Keratinocyte (primary cell): ENCODE measurements at regions not wholly inside any gene's neighbourhood (a gene's known extent, or its start where the extent isn't known, plus 50 kb on each side); places are given as distances from the start of the nearest gene placed in this dataset.

Experiments used
- DNase-seq: peaks from one replicate; pipeline ENCODE4 v3.0.0-alpha.2; 2011; ENCODE audit warnings: low read depth, missing footprints, low spot score
- FAIRE-seq: peaks from 2 replicates; lab custom pipeline; 2011; peaks lifted over from hg19 to GRCh38; lab: Jason Lieb, UNC
- H2AFZ ChIP-seq: 2 replicates; pipeline ENCODE4 v1.6.0; 2012; ENCODE audit warnings: low read length, control low read depth, inconsistent platforms; ENCODE audit not compliant: control insufficient read depth
- H3K27ac ChIP-seq: 2 replicates; pipeline ENCODE4 v1.5.1; 2011; ENCODE audit warnings: low read length; ENCODE audit not compliant: control insufficient read depth, insufficient read depth
- H3K27me3 ChIP-seq: 3 replicates; pipeline ENCODE4 v1.6.0; 2011; ENCODE audit warnings: low read length; ENCODE audit not compliant: control insufficient read depth, insufficient read depth; ENCODE audit errors: extremely low read depth
- H3K36me3 ChIP-seq, 2 experiments: 2 replicates in 1 of 2; 3 replicates in 1 of 2; pipeline ENCODE4 v1.5.1; 2011; ENCODE audit warnings: low read length in 2 of 2, mild to moderate bottlenecking in 1 of 2; ENCODE audit not compliant: control insufficient read depth in 2 of 2, insufficient read depth in 2 of 2; ENCODE audit errors: extremely low read depth in 1 of 2
- H3K4me1 ChIP-seq: 3 replicates; pipeline ENCODE4 v1.5.1; 2011; ENCODE audit warnings: low read length; ENCODE audit not compliant: control insufficient read depth, insufficient read depth; ENCODE audit errors: extremely low read depth
- H3K4me2 ChIP-seq: 3 replicates; pipeline ENCODE4 v1.6.0; 2011; ENCODE audit warnings: low read depth, low read length; ENCODE audit not compliant: control insufficient read depth, insufficient read depth; ENCODE audit errors: extremely low read depth
- H3K4me3 ChIP-seq, 3 experiments: fragments of 200-600 bp in 1 of 3; sonication (generic) in 1 of 3; 2 replicates in 2 of 3; 3 replicates in 1 of 3; pipeline ENCODE4 v1.5.1; 2011 to 2016; ENCODE audit warnings: low read length in 3 of 3, mild to moderate bottlenecking in 3 of 3, control low read depth in 2 of 3, inconsistent platforms in 1 of 3, low read depth in 1 of 3, mixed read lengths in 1 of 3, mixed run types in 1 of 3, moderate library complexity in 1 of 3; ENCODE audit not compliant: control insufficient read depth in 2 of 3, insufficient read depth in 2 of 3; ENCODE audit errors: extremely low read depth in 1 of 3
- H3K79me2 ChIP-seq: 2 replicates; pipeline ENCODE4 v1.6.0; 2012; ENCODE audit warnings: low read length; ENCODE audit not compliant: control insufficient read depth, insufficient read depth
- H3K9ac ChIP-seq: 3 replicates; pipeline ENCODE4 v1.6.0; 2011; ENCODE audit warnings: low read length; ENCODE audit not compliant: control insufficient read depth, insufficient read depth; ENCODE audit errors: extremely low read depth
- H3K9me1 ChIP-seq: 3 replicates; pipeline ENCODE4 v1.6.0; 2011; ENCODE audit warnings: low read length; ENCODE audit not compliant: control insufficient read depth, insufficient read depth; ENCODE audit errors: extremely low read depth
- H3K9me3 ChIP-seq: 2 replicates; pipeline ENCODE4 v1.5.1; 2012; ENCODE audit warnings: low read depth, low read length; ENCODE audit not compliant: control insufficient read depth
- H4K20me1 ChIP-seq: 3 replicates; pipeline ENCODE4 v1.6.0; 2011; ENCODE audit warnings: low read length; ENCODE audit not compliant: control insufficient read depth, insufficient read depth; ENCODE audit errors: extremely low read depth
- EZH2 ChIP-seq: IDR thresholded peaks from one replicate; pipeline ENCODE4 v1.6.1; 2012; ENCODE audit warnings: inconsistent platforms, mild to moderate bottlenecking, low read length, moderate library complexity
- dilution Hi-C: fragments of 300-500 bp; cut with MboI; formaldehyde crosslinking; loops from one replicate; pipeline ENCODE4 v1.7.0; 2020; ENCODE audit warnings: low sequenced_read_pairs; ENCODE audit not compliant: extremely low pct_ligation_motif_present
- TF ChIP-seq, protein P1 (sequence below), 3 experiments: IDR thresholded peaks in 1 of 3; conservative IDR thresholded peaks in 1 of 3; optimal IDR thresholded peaks in 1 of 3; 2 replicates in 2 of 3; 3 replicates in 1 of 3; pipeline versions ENCODE3 to v1.5.1; 2011; ENCODE audit warnings: low read length in 3 of 3, mild to moderate bottlenecking in 3 of 3, moderate library complexity in 2 of 3, control low read depth in 1 of 3, inconsistent platforms in 1 of 3; ENCODE audit not compliant: insufficient read depth in 2 of 3; ENCODE audit errors: extremely low read depth in 1 of 3

DNA sequence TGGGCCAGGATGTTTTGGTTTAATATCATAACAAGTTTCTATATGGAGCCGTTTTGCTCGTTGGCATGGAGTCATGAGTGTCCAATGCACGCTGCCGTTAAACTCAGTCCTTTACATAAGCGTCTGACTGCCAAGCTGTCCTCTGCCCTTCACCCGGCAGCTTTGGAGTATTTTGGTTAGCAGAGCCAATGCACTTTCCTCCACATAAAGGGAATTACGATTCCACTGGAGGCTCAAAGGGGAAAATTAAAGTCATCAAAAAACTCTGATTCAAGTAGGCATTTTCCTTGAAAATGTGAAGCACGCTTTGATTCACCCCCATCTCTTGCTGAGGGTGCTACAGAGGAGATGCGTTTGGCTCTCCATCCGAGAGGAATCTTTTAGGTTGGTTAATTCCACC is 144.4 kb upstream of the ARGLU1 start:
- Histone ChIP-seq H3K79me2 (no peaks in the 10 kb centered on the region), H3K4me1 (no peaks in the 10 kb centered on the region), H3K4me3 (no peak overlapping the region), H3K27ac (no peak overlapping the region), H4K20me1 (no peaks in the 10 kb centered on the region), H3K9me1 (no peaks in the 10 kb centered on the region), H3K9ac (no peak overlapping the region), H3K4me2 (no peak overlapping the region), H3K27me3 (no peaks in the 10 kb centered on the region), H3K36me3 (no peaks in the 10 kb centered on the region), H3K9me3 (no peaks in the 10 kb centered on the region), H2AFZ (no peak overlapping the region)
- no peak for FAIRE-seq
- no peak for DNase-seq
- TF ChIP-seq, protein P1, sequence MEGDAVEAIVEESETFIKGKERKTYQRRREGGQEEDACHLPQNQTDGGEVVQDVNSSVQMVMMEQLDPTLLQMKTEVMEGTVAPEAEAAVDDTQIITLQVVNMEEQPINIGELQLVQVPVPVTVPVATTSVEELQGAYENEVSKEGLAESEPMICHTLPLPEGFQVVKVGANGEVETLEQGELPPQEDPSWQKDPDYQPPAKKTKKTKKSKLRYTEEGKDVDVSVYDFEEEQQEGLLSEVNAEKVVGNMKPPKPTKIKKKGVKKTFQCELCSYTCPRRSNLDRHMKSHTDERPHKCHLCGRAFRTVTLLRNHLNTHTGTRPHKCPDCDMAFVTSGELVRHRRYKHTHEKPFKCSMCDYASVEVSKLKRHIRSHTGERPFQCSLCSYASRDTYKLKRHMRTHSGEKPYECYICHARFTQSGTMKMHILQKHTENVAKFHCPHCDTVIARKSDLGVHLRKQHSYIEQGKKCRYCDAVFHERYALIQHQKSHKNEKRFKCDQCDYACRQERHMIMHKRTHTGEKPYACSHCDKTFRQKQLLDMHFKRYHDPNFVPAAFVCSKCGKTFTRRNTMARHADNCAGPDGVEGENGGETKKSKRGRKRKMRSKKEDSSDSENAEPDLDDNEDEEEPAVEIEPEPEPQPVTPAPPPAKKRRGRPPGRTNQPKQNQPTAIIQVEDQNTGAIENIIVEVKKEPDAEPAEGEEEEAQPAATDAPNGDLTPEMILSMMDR (optimal IDR thresholded peaks at IDR 0.05 in 1 of 3, IDR thresholded peaks at IDR 0.05 in 1 of 3, conservative IDR thresholded peaks at IDR 0.05 in 1 of 3; ENCODE audit: extremely low read depth in 1 of 3, insufficient read depth in 2 of 3, low read length in 3 of 3) = no peak
- no peak for TF ChIP-seq EZH2
- dilution Hi-C loops = no loop called here

GRCh38 chr13:106710266-106710665 is 142.3 kb upstream of the ARGLU1 start:
- Histone ChIP-seq H3K27ac (no peak overlapping the region), H3K9me3 (no peaks in the 10 kb centered on the region), H3K79me2 (no peaks in the 10 kb centered on the region), H3K4me2 (no peak overlapping the region), H3K9me1 (no peaks in the 10 kb centered on the region), H3K9ac (no peak overlapping the region), H3K27me3 (no peaks in the 10 kb centered on the region), H3K4me1 (no peaks in the 10 kb centered on the region), H4K20me1 (no peaks in the 10 kb centered on the region), H3K36me3 (no peaks in the 10 kb centered on the region), H2AFZ (no peak overlapping the region), H3K4me3 (no peak overlapping the region)
- no peak for DNase-seq
- no peak for FAIRE-seq
- TF ChIP-seq, protein P1 (optimal IDR thresholded peaks at IDR 0.05 in 1 of 3, IDR thresholded peaks at IDR 0.05 in 1 of 3, conservative IDR thresholded peaks at IDR 0.05 in 1 of 3; ENCODE audit: extremely low read depth in 1 of 3, insufficient read depth in 2 of 3, low read length in 3 of 3) = no peak
- TF ChIP-seq EZH2 = no peak
- dilution Hi-C loops = no loop called here
